Keratinocyte (primary cell): ENCODE measurements at regions not wholly inside any gene's neighbourhood (a gene's known extent, or its start where the extent isn't known, plus 50 kb on each side); places are given as distances from the start of the nearest gene placed in this dataset.

Source experiments
- DNase-seq: peaks from one replicate; pipeline ENCODE4 v3.0.0-alpha.2; 2011; ENCODE audit warnings: low read depth, missing footprints, low spot score
- FAIRE-seq: peaks from 2 replicates; lab custom pipeline; 2011; peaks lifted over from hg19 to GRCh38; lab: Jason Lieb, UNC
- H2AFZ ChIP-seq: 2 replicates; pipeline ENCODE4 v1.6.0; 2012; ENCODE audit warnings: low read length, control low read depth, inconsistent platforms; ENCODE audit not compliant: control insufficient read depth
- H3K27ac ChIP-seq: 2 replicates; pipeline ENCODE4 v1.5.1; 2011; ENCODE audit warnings: low read length; ENCODE audit not compliant: control insufficient read depth, insufficient read depth
- H3K27me3 ChIP-seq: 3 replicates; pipeline ENCODE4 v1.6.0; 2011; ENCODE audit warnings: low read length; ENCODE audit not compliant: control insufficient read depth, insufficient read depth; ENCODE audit errors: extremely low read depth
- H3K36me3 ChIP-seq, 2 experiments: 2 replicates in 1 of 2; 3 replicates in 1 of 2; pipeline ENCODE4 v1.5.1; 2011; ENCODE audit warnings: low read length in 2 of 2, mild to moderate bottlenecking in 1 of 2; ENCODE audit not compliant: control insufficient read depth in 2 of 2, insufficient read depth in 2 of 2; ENCODE audit errors: extremely low read depth in 1 of 2
- H3K4me1 ChIP-seq: 3 replicates; pipeline ENCODE4 v1.5.1; 2011; ENCODE audit warnings: low read length; ENCODE audit not compliant: control insufficient read depth, insufficient read depth; ENCODE audit errors: extremely low read depth
- H3K4me2 ChIP-seq: 3 replicates; pipeline ENCODE4 v1.6.0; 2011; ENCODE audit warnings: low read depth, low read length; ENCODE audit not compliant: control insufficient read depth, insufficient read depth; ENCODE audit errors: extremely low read depth
- H3K4me3 ChIP-seq, 3 experiments: fragments of 200-600 bp in 1 of 3; sonication (generic) in 1 of 3; 2 replicates in 2 of 3; 3 replicates in 1 of 3; pipeline ENCODE4 v1.5.1; 2011 to 2016; ENCODE audit warnings: low read length in 3 of 3, mild to moderate bottlenecking in 3 of 3, control low read depth in 2 of 3, inconsistent platforms in 1 of 3, low read depth in 1 of 3, mixed read lengths in 1 of 3, mixed run types in 1 of 3, moderate library complexity in 1 of 3; ENCODE audit not compliant: control insufficient read depth in 2 of 3, insufficient read depth in 2 of 3; ENCODE audit errors: extremely low read depth in 1 of 3
- H3K79me2 ChIP-seq: 2 replicates; pipeline ENCODE4 v1.6.0; 2012; ENCODE audit warnings: low read length; ENCODE audit not compliant: control insufficient read depth, insufficient read depth
- H3K9ac ChIP-seq: 3 replicates; pipeline ENCODE4 v1.6.0; 2011; ENCODE audit warnings: low read length; ENCODE audit not compliant: control insufficient read depth, insufficient read depth; ENCODE audit errors: extremely low read depth
- H3K9me1 ChIP-seq: 3 replicates; pipeline ENCODE4 v1.6.0; 2011; ENCODE audit warnings: low read length; ENCODE audit not compliant: control insufficient read depth, insufficient read depth; ENCODE audit errors: extremely low read depth
- H3K9me3 ChIP-seq: 2 replicates; pipeline ENCODE4 v1.5.1; 2012; ENCODE audit warnings: low read depth, low read length; ENCODE audit not compliant: control insufficient read depth
- H4K20me1 ChIP-seq: 3 replicates; pipeline ENCODE4 v1.6.0; 2011; ENCODE audit warnings: low read length; ENCODE audit not compliant: control insufficient read depth, insufficient read depth; ENCODE audit errors: extremely low read depth
- CTCF ChIP-seq, 3 experiments: IDR thresholded peaks in 1 of 3; conservative IDR thresholded peaks in 1 of 3; optimal IDR thresholded peaks in 1 of 3; 2 replicates in 2 of 3; 3 replicates in 1 of 3; pipeline versions ENCODE3 to v1.5.1; 2011; ENCODE audit warnings: low read length in 3 of 3, mild to moderate bottlenecking in 3 of 3, moderate library complexity in 2 of 3, control low read depth in 1 of 3, inconsistent platforms in 1 of 3; ENCODE audit not compliant: insufficient read depth in 2 of 3; ENCODE audit errors: extremely low read depth in 1 of 3
- EZH2 ChIP-seq: IDR thresholded peaks from one replicate; pipeline ENCODE4 v1.6.1; 2012; ENCODE audit warnings: inconsistent platforms, mild to moderate bottlenecking, low read length, moderate library complexity
- dilution Hi-C: fragments of 300-500 bp; cut with MboI; formaldehyde crosslinking; loops from one replicate; pipeline ENCODE4 v1.7.0; 2020; ENCODE audit warnings: low sequenced_read_pairs; ENCODE audit not compliant: extremely low pct_ligation_motif_present

- H3K4me3 ChIP-seq: no peak overlapping the region
- no peaks in the 10 kb centered on the region for H3K4me1 ChIP-seq
- no peak overlapping the region for H3K4me2 ChIP-seq
- no peaks in the 10 kb centered on the region for H3K9me1 ChIP-seq
- H3K79me2 ChIP-seq: no peaks in the 10 kb centered on the region
- no peak overlapping the region for H3K27ac ChIP-seq
- no peaks in the 10 kb centered on the region for H3K27me3 ChIP-seq
- no peak overlapping the region for H2AFZ ChIP-seq
- no peak for DNase-seq
- H3K36me3 ChIP-seq: no peaks in the 10 kb centered on the region
- H4K20me1 ChIP-seq: no peaks in the 10 kb centered on the region
- no peaks in the 10 kb centered on the region for H3K9me3 ChIP-seq
- no peak for FAIRE-seq
- H3K9ac ChIP-seq: no peak overlapping the region
- dilution Hi-C loops: no loop called here
- TF ChIP-seq CTCF (optimal IDR thresholded peaks at IDR 0.05 in 1 of 3, IDR thresholded peaks at IDR 0.05 in 1 of 3, conservative IDR thresholded peaks at IDR 0.05 in 1 of 3; ENCODE audit: extremely low read depth in 1 of 3, insufficient read depth in 2 of 3, low read length in 3 of 3): no peak
- no peak for TF ChIP-seq EZH2
Measured at GRCh38 chr2:180370511-180371205, 363.6 kb upstream of the CWC22 start.

GRCh38 chr2:180368881-180369280, 361.8 kb upstream of the CWC22 start:
- H3K9me1 ChIP-seq: no peaks in the 10 kb centered on the region
- H4K20me1 ChIP-seq: no peaks in the 10 kb centered on the region
- no peaks in the 10 kb centered on the region for H3K79me2 ChIP-seq
- dilution Hi-C loops: no loop called here
- no peak for TF ChIP-seq EZH2
- TF ChIP-seq CTCF (optimal IDR thresholded peaks at IDR 0.05 in 1 of 3, IDR thresholded peaks at IDR 0.05 in 1 of 3, conservative IDR thresholded peaks at IDR 0.05 in 1 of 3; ENCODE audit: extremely low read depth in 1 of 3, insufficient read depth in 2 of 3, low read length in 3 of 3): no peak
- no peaks in the 10 kb centered on the region for H3K9me3 ChIP-seq
- no peaks in the 10 kb centered on the region for H3K4me1 ChIP-seq
- H2AFZ ChIP-seq: no peak overlapping the region
- H3K27ac ChIP-seq: no peak overlapping the region
- no peak for DNase-seq
- H3K27me3 ChIP-seq: no peaks in the 10 kb centered on the region
- H3K4me3 ChIP-seq: no peak overlapping the region
- no peak overlapping the region for H3K9ac ChIP-seq
- H3K4me2 ChIP-seq: no peak overlapping the region
- H3K36me3 ChIP-seq: no peaks in the 10 kb centered on the region
- no peak for FAIRE-seq
